K562 (cell line): ENCODE measurements at regions not wholly inside any gene's neighbourhood (a gene's known extent, or its start where the extent isn't known, plus 50 kb on each side); places are given as distances from the start of the nearest gene placed in this dataset.

Experiments used
- ATAC-seq: fragments of 200-7000 bp; cut with Tn5 transposase; 3 replicates; pipeline ENCODE4 v1.9.1; 2020; ENCODE audit warnings: moderate library complexity
- BruUV-seq: library from RNA; stranded (reverse); fragments of 400-500 nt; replicated peaks from 2 replicates; lab custom pipeline; 2021; lab: Mats Ljungman, UMichigan
- CTCF ChIA-PET: fragments of 300-600 bp; formaldehyde crosslinking; extraction: SDS; loops from one replicate; lab custom pipeline; 2021; ENCODE audit warnings: low intra/inter-chr PET ratio; lab: Yijun Ruan, JAX
- POLR2A ChIA-PET: fragments of 300-600, 350-650 bp; sonication (Branson Sonifier 250); formaldehyde crosslinking; extraction: SDS; loops from one replicate; lab custom pipeline; 2021; ENCODE audit warnings: antibody characterized with exemption, inconsistent platforms; lab: Yijun Ruan, JAX
- DNase-seq, 4 experiments: peaks; one replicate each; pipeline versions ENCODE4 v3.0.0 to v3.0.0-alpha.2; 2011 to 2018; ENCODE audit warnings: low spot score in 3 of 4, mixed read lengths in 3 of 4; ENCODE audit errors: extremely low read depth in 1 of 4
- FAIRE-seq: peaks from 2 replicates; lab custom pipeline; 2011; peaks lifted over from hg19 to GRCh38; lab: Jason Lieb, UNC
- H2AFZ ChIP-seq: 2 replicates; pipeline ENCODE4 v1.6.0; 2011; ENCODE audit warnings: low read depth, low read length, control low read depth, inconsistent platforms
- H3K27ac ChIP-seq: fragments of 200-600 bp; 3 replicates; pipeline ENCODE4 v1.8.0; 2011; ENCODE audit warnings: low read depth, mild to moderate bottlenecking, control low read depth, inconsistent platforms, low read length, moderate library complexity, mixed read lengths; ENCODE audit errors: extremely low read depth
- H3K27me3 ChIP-seq, 2 experiments: fragments of 300-600 bp in 1 of 2; 2 replicates in 1 of 2; 3 replicates in 1 of 2; pipeline versions ENCODE4 v1.6.0 to v1.8.0; 2011; ENCODE audit warnings: inconsistent platforms in 2 of 2, low read length in 2 of 2, mild to moderate bottlenecking in 1 of 2, mixed read lengths in 1 of 2, moderate library complexity in 1 of 2; ENCODE audit not compliant: control insufficient read depth in 2 of 2, insufficient read depth in 2 of 2
- H3K36me3 ChIP-seq: fragments of 300-600 bp; 3 replicates; pipeline ENCODE4 v1.8.0; 2011; ENCODE audit warnings: mild to moderate bottlenecking, low read length, inconsistent platforms; ENCODE audit not compliant: control insufficient read depth, insufficient read depth
- H3K4me1 ChIP-seq, 2 experiments: fragments of 200-600 bp in 1 of 2; replicated peaks in 1 of 2; 2 replicates in 1 of 2; 3 replicates in 1 of 2; pipeline versions ENCODE4 v1.5.1 to v1.8.0; 2011; ENCODE audit warnings: inconsistent platforms in 2 of 2, low read length in 2 of 2, mild to moderate bottlenecking in 1 of 2, mixed read lengths in 1 of 2, moderate library complexity in 1 of 2; ENCODE audit not compliant: control insufficient read depth in 2 of 2, insufficient read depth in 2 of 2
- H3K4me2 ChIP-seq: 2 replicates; pipeline ENCODE4 v1.6.1; 2011; ENCODE audit warnings: low read length, control low read depth, inconsistent platforms, mixed read lengths; ENCODE audit not compliant: insufficient read depth
- H3K4me3 ChIP-seq: fragments of 200-600 bp; sonication (generic), shearing (Covaris generic); 2 replicates; pipeline ENCODE4 v1.5.1; 2016; ENCODE audit warnings: control low read depth, inconsistent platforms
- H3K79me2 ChIP-seq: fragments of 200-600 bp; 3 replicates; pipeline ENCODE4 v1.8.0; 2011; ENCODE audit warnings: low read length, inconsistent platforms; ENCODE audit not compliant: control insufficient read depth, insufficient read depth
- H3K9ac ChIP-seq, 2 experiments: 2 replicates each; pipeline versions ENCODE4 v1.6.0 to v1.6.1; 2011; ENCODE audit warnings: low read depth in 2 of 2, low read length in 2 of 2, control low read depth in 1 of 2, inconsistent platforms in 1 of 2, mild to moderate bottlenecking in 1 of 2, mixed read lengths in 1 of 2; ENCODE audit not compliant: insufficient read depth in 1 of 2
- H3K9me1 ChIP-seq: one replicate; pipeline ENCODE4 v1.6.0; 2011; ENCODE audit warnings: inconsistent platforms, mild to moderate bottlenecking, low read length, moderate library complexity; ENCODE audit not compliant: control insufficient read depth, insufficient read depth
- H3K9me3 ChIP-seq: replicated peaks from 2 replicates; pipeline ENCODE4 v1.5.1; 2011; ENCODE audit warnings: low read depth, low read length, inconsistent platforms; ENCODE audit not compliant: control insufficient read depth, insufficient read depth
- H4K20me1 ChIP-seq: replicated peaks from 2 replicates; pipeline ENCODE4 v1.6.1; 2011; ENCODE audit warnings: low read length, inconsistent platforms, mixed read lengths; ENCODE audit not compliant: control insufficient read depth, insufficient read depth
- ARID3B ChIP-seq: fragments of 250-450 bp; sonication (Bioruptor Pico); IDR thresholded peaks from 2 replicates; pipeline ENCODE4 v1.4.0; 2020; ENCODE audit warnings: borderline replicate concordance
- CBX8 ChIP-seq: fragments of 200-600 bp; sonication (generic); IDR thresholded peaks from 2 replicates; pipeline ENCODE4 v1.6.1; 2012; ENCODE audit warnings: borderline replicate concordance, mixed run types, low read depth, mild to moderate bottlenecking, moderate library complexity, mixed read lengths, low read length, control low read depth, inconsistent platforms; ENCODE audit not compliant: poor library complexity, severe bottlenecking; ENCODE audit errors: extremely low read depth
- CHD4 ChIP-seq: fragments of 200-600 bp; sonication (generic); IDR thresholded peaks from 3 replicates; pipeline ENCODE4 v1.6.1; 2012; ENCODE audit warnings: low read depth, mild to moderate bottlenecking, mixed read lengths, low read length, inconsistent platforms; ENCODE audit not compliant: insufficient read depth, insufficient replicate concordance, poor library complexity, severe bottlenecking
- ELF1 ChIP-seq: fragments of 200-800 bp; sonication (Bioruptor generic); IDR thresholded peaks from 2 replicates; pipeline ENCODE4 v1.6.1; 2016; ENCODE audit warnings: missing genetic modification characterization, missing compliant biosample characterization
- MCM3 ChIP-seq: fragments of 450-650 bp; IDR thresholded peaks from 2 replicates; pipeline ENCODE4 v1.6.1; 2016
- MYC ChIP-seq, 2 experiments: fragments of 250-450 bp in 1 of 2; sonication (Bioruptor Pico) in 1 of 2; IDR thresholded peaks; 2 replicates each; pipeline versions ENCODE4 v1.5.1 to v1.6.1; 2012 to 2021; ENCODE audit warnings: low read depth in 2 of 2, borderline replicate concordance in 1 of 2, improper control_type of control experiment in 1 of 2, low read length in 1 of 2, mild to moderate bottlenecking in 1 of 2, moderate library complexity in 1 of 2
- NFE2 ChIP-seq: IDR thresholded peaks from 2 replicates; pipeline ENCODE4 v1.6.1; 2014; ENCODE audit warnings: antibody characterized with exemption, low read depth
- RAD21 ChIP-seq, 2 experiments: fragments of 250-450 bp in 1 of 2; fragments of 450-650 bp in 1 of 2; sonication (Bioruptor Pico) in 1 of 2; formaldehyde crosslinking in 1 of 2; IDR thresholded peaks in 1 of 2; conservative IDR thresholded peaks in 1 of 2; 2 replicates each; pipeline versions ENCODE4 v1.4.0 to v1.8.0; 2020 to 2022; ENCODE audit warnings: mild to moderate bottlenecking in 2 of 2, moderate library complexity in 1 of 2
- SREBF2 ChIP-seq: sonication (generic); formaldehyde crosslinking; IDR thresholded peaks from 2 replicates; pipeline ENCODE4 v1.4.0; 2020; ENCODE audit warnings: mild to moderate bottlenecking, missing genetic modification reagents
- WGBS: fragments of 100-300 bp; shearing (Covaris generic); methylation state at CpG from one replicate; pipeline ENCODE4 v1.1.6; 2016; ENCODE audit warnings: low coverage, mixed read lengths; ENCODE audit not compliant: insufficient coverage; ENCODE audit errors: missing lambda C conversion rate; 5-methylcytosine and 5-hydroxymethylcytosine counted together
- in situ Hi-C: fragments of 300-500 bp; cut with MboI; formaldehyde crosslinking; loops from 4 replicates; pipeline ENCODE4 v1.15.0; 2018; ENCODE audit warnings: inconsistent platforms, mixed read lengths
- intact Hi-C: fragments of 100-400 bp; cut with micrococcal nuclease; formaldehyde crosslinking; loops from 2 replicates; pipeline ENCODE4 v1.14.2; 2022
- TF ChIP-seq, protein P1 (sequence below): fragments of 450-650 bp; IDR thresholded peaks from 2 replicates; pipeline ENCODE4 v1.6.1; 2017; ENCODE audit warnings: mild to moderate bottlenecking, moderate library complexity
- TF ChIP-seq, protein P2 (sequence below), 3 experiments: IDR thresholded peaks in 2 of 3; conservative IDR thresholded peaks in 1 of 3; 2 replicates each; pipeline ENCODE4 v1.5.1; 2011 to 2012; ENCODE audit warnings: low read length in 3 of 3, mild to moderate bottlenecking in 3 of 3, control low read depth in 2 of 3, improper control_type of control experiment in 1 of 3, inconsistent platforms in 1 of 3, low read depth in 1 of 3, mixed read lengths in 1 of 3, moderate library complexity in 1 of 3; ENCODE audit not compliant: insufficient read depth in 2 of 3
- TF ChIP-seq, protein P3 (sequence below): sonication (generic); formaldehyde crosslinking; IDR thresholded peaks from 2 replicates; pipeline ENCODE4 v1.9.0; 2022; ENCODE audit warnings: mild to moderate bottlenecking, missing genetic modification reagents

DNA sequence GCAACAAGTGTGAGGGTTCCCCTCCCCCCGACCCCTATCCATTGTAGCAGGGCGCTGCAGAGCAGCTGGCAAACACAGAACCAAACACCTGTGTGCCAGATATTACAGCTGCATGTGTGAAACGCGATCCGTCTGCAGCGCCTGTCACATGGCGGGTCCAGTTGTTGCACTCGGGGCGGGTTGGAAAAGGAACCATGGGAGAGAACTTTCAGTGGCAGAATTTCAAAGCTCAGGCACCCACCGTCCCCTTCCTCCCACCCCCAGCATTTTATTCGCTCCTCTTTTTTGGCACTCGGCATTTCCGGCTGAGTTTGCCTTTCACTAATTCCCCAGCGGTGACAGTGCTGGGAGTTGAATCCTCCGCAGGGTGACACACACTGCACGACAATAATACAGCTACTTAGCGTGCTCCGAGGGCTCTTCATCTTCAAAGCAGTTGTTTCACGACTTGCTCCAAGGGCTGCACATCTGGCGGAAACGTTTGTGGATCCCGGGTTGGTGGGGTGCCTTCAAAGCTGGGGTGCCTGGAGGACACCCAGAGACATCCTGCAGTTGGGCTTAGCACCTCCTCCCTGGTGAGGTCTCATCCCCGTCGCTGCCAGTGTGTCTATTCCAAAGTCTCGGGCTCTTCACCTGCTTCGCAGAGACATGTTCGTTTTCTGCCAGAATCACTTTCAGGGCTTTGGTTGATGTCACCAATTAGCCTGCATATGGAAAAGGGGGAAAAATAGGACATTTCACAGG, 180.7 kb downstream of the ZBTB18 start (continued):
- TF ChIP-seq, protein P1, sequence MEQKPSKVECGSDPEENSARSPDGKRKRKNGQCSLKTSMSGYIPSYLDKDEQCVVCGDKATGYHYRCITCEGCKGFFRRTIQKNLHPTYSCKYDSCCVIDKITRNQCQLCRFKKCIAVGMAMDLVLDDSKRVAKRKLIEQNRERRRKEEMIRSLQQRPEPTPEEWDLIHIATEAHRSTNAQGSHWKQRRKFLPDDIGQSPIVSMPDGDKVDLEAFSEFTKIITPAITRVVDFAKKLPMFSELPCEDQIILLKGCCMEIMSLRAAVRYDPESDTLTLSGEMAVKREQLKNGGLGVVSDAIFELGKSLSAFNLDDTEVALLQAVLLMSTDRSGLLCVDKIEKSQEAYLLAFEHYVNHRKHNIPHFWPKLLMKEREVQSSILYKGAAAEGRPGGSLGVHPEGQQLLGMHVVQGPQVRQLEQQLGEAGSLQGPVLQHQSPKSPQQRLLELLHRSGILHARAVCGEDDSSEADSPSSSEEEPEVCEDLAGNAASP, result no peak
- TF ChIP-seq CBX8, result peak; percentile 46
- TF ChIP-seq ARID3B (CRISPR knock-in tag), result no peak

GRCh38 chr1:244234009-244234643, 183.0 kb downstream of the ZBTB18 start:
- H3K9ac ChIP-seq, result no peak overlapping the region
- H3K36me3 ChIP-seq, result no peaks in the 10 kb centered on the region
- H3K27me3 ChIP-seq, result peaks cover 63 to 82% of the 10 kb centered on the region in 2 experiments
- FAIRE-seq (no peak), ATAC-seq (peak; percentile 71), DNase-seq (peak in 1 of 4 experiments; percentile 32)
- no peaks in the 10 kb centered on the region for H3K9me3 ChIP-seq
- intact Hi-C loops (loop anchor here (1.0 kb wide), 1 partner anchor 39 kb away; no protein-coding TSS in a partner anchor), in situ Hi-C loops (no loop called here)
- no peak overlapping the region for H3K4me3 ChIP-seq
- no peak overlapping the region for H3K27ac ChIP-seq
- H3K4me2 ChIP-seq, result no peak overlapping the region
- ChIA-PET CTCF (no interaction called here), POLR2A (interaction anchor here (0.6 kb wide), 1 partner anchor 13 kb away, joined by 3 read pairs; no protein-coding TSS in a partner anchor)
- no peaks in the 10 kb centered on the region for H3K9me1 ChIP-seq
- BruUV-seq, result no TSS peak
- no peak overlapping the region for H2AFZ ChIP-seq
- WGBS, result under 1% methylated on average over 15 of the region's 15 CpGs
- H3K4me1 ChIP-seq, result peaks cover 0 to 2% of the 10 kb centered on the region in 2 experiments; a peak in 1 of 5 replicates
- H3K79me2 ChIP-seq, result no peaks in the 10 kb centered on the region
- no peaks in the 10 kb centered on the region for H4K20me1 ChIP-seq
- TF ChIP-seq RAD21 (CRISPR knock-in tag; conservative IDR thresholded peaks at IDR 0.05 in 1 of 2, IDR thresholded peaks at IDR 0.05 in 1 of 2) (peak in 1 of 2 experiments; percentile 21; a peak in 1 of 4 replicates), SREBF2 (CRISPR knock-in tag) (no peak), MCM3 (no peak), CHD4 (no peak), MYC (IDR thresholded peaks at IDR 0.05; ENCODE audit: low read depth, low read length) (no peak), MYC (CRISPR knock-in tag; IDR thresholded peaks at IDR 0.05; ENCODE audit: borderline replicate concordance, low read depth) (no peak), NFE2 (no peak), ELF1 (no peak)
- TF ChIP-seq, protein P2, sequence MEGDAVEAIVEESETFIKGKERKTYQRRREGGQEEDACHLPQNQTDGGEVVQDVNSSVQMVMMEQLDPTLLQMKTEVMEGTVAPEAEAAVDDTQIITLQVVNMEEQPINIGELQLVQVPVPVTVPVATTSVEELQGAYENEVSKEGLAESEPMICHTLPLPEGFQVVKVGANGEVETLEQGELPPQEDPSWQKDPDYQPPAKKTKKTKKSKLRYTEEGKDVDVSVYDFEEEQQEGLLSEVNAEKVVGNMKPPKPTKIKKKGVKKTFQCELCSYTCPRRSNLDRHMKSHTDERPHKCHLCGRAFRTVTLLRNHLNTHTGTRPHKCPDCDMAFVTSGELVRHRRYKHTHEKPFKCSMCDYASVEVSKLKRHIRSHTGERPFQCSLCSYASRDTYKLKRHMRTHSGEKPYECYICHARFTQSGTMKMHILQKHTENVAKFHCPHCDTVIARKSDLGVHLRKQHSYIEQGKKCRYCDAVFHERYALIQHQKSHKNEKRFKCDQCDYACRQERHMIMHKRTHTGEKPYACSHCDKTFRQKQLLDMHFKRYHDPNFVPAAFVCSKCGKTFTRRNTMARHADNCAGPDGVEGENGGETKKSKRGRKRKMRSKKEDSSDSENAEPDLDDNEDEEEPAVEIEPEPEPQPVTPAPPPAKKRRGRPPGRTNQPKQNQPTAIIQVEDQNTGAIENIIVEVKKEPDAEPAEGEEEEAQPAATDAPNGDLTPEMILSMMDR (IDR thresholded peaks at IDR 0.05 in 2 of 3, conservative IDR thresholded peaks at IDR 0.05 in 1 of 3; ENCODE audit: insufficient read depth in 2 of 3, low read depth in 1 of 3, low read length in 3 of 3), result peak in 2 of 3 experiments; percentile 15 to 21; a peak in 1 of 6 replicates
- TF ChIP-seq, protein P3, sequence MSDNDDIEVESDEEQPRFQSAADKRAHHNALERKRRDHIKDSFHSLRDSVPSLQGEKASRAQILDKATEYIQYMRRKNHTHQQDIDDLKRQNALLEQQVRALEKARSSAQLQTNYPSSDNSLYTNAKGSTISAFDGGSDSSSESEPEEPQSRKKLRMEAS, result no peak
